Heart right ventricle (tissue), 16 donors: ENCODE measurements at regions not wholly inside any gene's neighbourhood (a gene's known extent, or its start where the extent isn't known, plus 50 kb on each side); places are given as distances from the start of the nearest gene placed in this dataset.

Experiments
- ATAC-seq, 8 donors: fragments of 200-7000 bp; cut with Tn5 transposase; one replicate each; pipeline ENCODE4 v1.9.1; 2020; ENCODE audit warnings: mild to moderate bottlenecking in 8 of 8, moderate library complexity in 8 of 8, moderate number of reproducible peaks in 1 of 8
- DNase-seq, 2 donors: peaks; one replicate each; pipeline ENCODE4 v3.0.0-alpha.2; 2020
- H3K27ac ChIP-seq, 10 donors: fragments of 200-600 bp; sonication (generic) in 2 of 10; one replicate each; pipeline versions ENCODE4 v1.5.0 to v1.8.0; 2020 to 2022; ENCODE audit warnings: mild to moderate bottlenecking in 3 of 10
- H3K27me3 ChIP-seq, 7 donors: fragments of 200-600 bp; one replicate each; pipeline ENCODE4 v1.8.0; 2021 to 2022; ENCODE audit warnings: mild to moderate bottlenecking in 2 of 7
- H3K36me3 ChIP-seq, 9 donors: fragments of 200-600 bp; sonication (generic) in 1 of 9; one replicate each; pipeline versions ENCODE4 v1.5.0 to v1.8.0; 2020 to 2022; ENCODE audit warnings: mild to moderate bottlenecking in 2 of 9
- H3K4me1 ChIP-seq, 9 donors: fragments of 200-600 bp; sonication (generic) in 1 of 9; one replicate each; pipeline versions ENCODE4 v1.5.0 to v1.8.0; 2020 to 2022; ENCODE audit warnings: mild to moderate bottlenecking in 4 of 9
- H3K4me3 ChIP-seq, 10 donors: fragments of 200-600 bp; sonication (generic) in 2 of 10; one replicate each; pipeline versions ENCODE4 v1.5.0 to v1.8.0; 2020 to 2022; ENCODE audit warnings: mild to moderate bottlenecking in 7 of 10, moderate library complexity in 2 of 10
- H3K9me3 ChIP-seq, 11 donors: fragments of 200-600 bp in 10 of 11; sonication (generic) in 2 of 11; one replicate each; pipeline versions ENCODE4 v1.5.0 to v1.8.0; 2013 to 2022; ENCODE audit warnings: mild to moderate bottlenecking in 2 of 11, control low read depth in 1 of 11, moderate library complexity in 1 of 11
- WGBS, 2 donors: extraction: QIAGEN DNeasy Blood & Tissue Kit; methylation state at CpG; one replicate each; pipeline ENCODE4 v1.1.7; 2013; ENCODE audit warnings: inconsistent platforms in 1 of 2; 5-methylcytosine and 5-hydroxymethylcytosine counted together
- intact Hi-C, 10 donors: fragments of 100-400 bp; cut with DNase I; formaldehyde crosslinking; loops; one replicate each; pipeline versions ENCODE4 v1.11.1 to v1.14.2; 2022
- TF ChIP-seq, protein P1 (sequence below), 9 donors: fragments of 200-600 bp; sonication (generic) in 2 of 9; IDR thresholded peaks; one replicate each; pipeline versions ENCODE4 v1.5.0 to v1.8.0; 2021 to 2022; ENCODE audit warnings: antibody characterized with exemption in 9 of 9, mild to moderate bottlenecking in 5 of 9, moderate library complexity in 1 of 9
- donor health status: Arrhythmogenic right ventricular cardiomyopathy.
- donor health status: ischemic (EF 13 %, LVEDD 7.1; RV severe dilation, severe dysfunction).
- donor health status: healthy with polysubstance abuse.
- donor health status: DM: no; HTN: yes; CAD: no.
- donor health status: DM: no; HTN: no; CAD: no.
- donor health status: ischemic (EF 25% LVEDD 6.9; RV normal size, moderate dysfunction).
- donor health status: ischemic (EF 25% LVEDD 5.7; RV mildly dilated, moderate dysfunction).
- donor health status: healthy.
- donor health status: DM: yes; HTN: yes; CAD: no.
- donor health status: Ischemic cardiomyopathy.
- donor health status: ischemic (EF 35%, LVEDD 5.7; RV mildly dilated, moderate dysfunction).
- donor health status: nonischemic (EF 11% LVEDD 7.7; RV severe dilation, severe dysfunction).
- donor health status: DM: yes; HTN: yes; CAD: no.
- donor health status: PGD.
- donor health status: ischemic (EF 29% LVEDD 5.4; RV normal size, mild dysfunction).
- donor health status: nonischemic (EF 23%, LVEDD 6.1; RV moderate dilation, normal function).

DNA sequence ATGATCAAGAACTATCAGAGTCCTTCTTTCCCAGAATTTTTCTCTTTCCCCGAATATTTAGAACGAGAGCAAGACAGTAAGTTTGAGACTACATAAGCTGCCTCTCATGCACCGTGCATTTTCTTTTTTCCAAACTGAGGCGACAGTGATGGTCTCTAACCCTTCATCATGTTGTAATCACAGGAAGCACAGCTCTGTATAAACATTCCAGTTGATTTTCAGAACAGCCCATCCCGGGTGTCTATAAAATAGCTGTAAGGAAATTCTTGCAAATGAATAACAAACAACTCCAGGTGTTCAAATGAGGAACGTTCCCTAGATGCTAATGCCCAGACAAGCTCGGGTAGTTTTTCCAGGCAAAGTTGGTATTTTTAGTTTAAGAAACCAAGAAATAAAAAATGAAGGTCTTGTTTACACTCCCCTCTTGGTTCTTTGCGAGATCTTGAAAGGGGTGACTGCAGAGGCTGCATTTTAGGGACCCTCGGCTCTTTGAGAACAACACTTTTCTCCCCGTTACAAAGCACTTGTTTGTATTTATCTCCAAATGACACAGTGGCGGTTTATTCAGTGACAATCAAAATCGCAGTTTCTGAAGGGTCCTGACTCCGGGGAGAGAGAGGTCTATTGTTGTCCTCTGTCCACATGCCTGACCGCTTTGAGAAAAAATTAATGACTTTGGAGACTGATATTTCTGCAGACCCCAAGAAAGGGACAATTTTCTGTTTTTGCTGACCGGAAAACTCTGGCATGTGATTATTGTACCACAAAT lies 101.1 kb upstream of the NCK2 start:
- ATAC-seq: peak in 1 of 8 donors; percentile 27
- DNase-seq: no peak
- Histone ChIP-seq H3K36me3 (no peaks in the 10 kb centered on the region), H3K27me3 (peaks cover 0 to 3% (median 0%) of the 10 kb centered on the region in 7 donors), H3K9me3 (no peaks in the 10 kb centered on the region), H3K27ac (peak overlapping the region in 1 of 10 donors; percentile 40), H3K4me1 (peaks cover 0 to 16% (median 0%) of the 10 kb centered on the region in 9 donors), H3K4me3 (peak overlapping the region in 1 of 10 donors; percentile 5)
- WGBS, 2 donors: 60 to 69% methylated on average over 15 of the region's 15 CpGs
- intact Hi-C loops: no loop called here
- TF ChIP-seq, protein P1, sequence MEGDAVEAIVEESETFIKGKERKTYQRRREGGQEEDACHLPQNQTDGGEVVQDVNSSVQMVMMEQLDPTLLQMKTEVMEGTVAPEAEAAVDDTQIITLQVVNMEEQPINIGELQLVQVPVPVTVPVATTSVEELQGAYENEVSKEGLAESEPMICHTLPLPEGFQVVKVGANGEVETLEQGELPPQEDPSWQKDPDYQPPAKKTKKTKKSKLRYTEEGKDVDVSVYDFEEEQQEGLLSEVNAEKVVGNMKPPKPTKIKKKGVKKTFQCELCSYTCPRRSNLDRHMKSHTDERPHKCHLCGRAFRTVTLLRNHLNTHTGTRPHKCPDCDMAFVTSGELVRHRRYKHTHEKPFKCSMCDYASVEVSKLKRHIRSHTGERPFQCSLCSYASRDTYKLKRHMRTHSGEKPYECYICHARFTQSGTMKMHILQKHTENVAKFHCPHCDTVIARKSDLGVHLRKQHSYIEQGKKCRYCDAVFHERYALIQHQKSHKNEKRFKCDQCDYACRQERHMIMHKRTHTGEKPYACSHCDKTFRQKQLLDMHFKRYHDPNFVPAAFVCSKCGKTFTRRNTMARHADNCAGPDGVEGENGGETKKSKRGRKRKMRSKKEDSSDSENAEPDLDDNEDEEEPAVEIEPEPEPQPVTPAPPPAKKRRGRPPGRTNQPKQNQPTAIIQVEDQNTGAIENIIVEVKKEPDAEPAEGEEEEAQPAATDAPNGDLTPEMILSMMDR (IDR thresholded peaks at IDR 0.05): no peak

DNA sequence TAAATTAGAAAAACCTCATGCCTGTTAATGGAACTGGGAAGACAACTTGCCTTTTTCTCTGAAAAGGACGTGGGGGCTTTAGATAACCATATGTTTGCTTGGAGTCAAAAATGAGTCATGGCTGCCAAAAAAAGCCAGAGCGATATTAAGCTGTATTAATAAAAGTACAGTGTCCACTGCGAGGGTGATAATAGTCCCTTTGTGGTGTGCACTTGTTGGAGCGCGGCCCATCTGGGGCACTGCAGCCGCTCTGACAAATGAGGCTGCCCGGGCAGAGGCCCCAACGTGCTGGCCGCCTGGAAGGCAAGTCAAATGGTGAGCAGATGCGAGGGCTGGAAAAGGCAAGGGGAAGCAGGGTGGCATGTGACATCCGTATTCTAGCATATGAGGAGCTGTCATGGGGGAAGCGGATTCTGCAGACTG lies 103.3 kb upstream of the NCK2 start:
- intact Hi-C loops: no loop called here
- no peak overlapping the region for H3K27ac ChIP-seq
- peak in 2 of 8 donors; percentile 35 to 38 for ATAC-seq
- peaks cover 0 to 16% (median 0%) of the 10 kb centered on the region in 9 donors for H3K4me1 ChIP-seq
- no peaks in the 10 kb centered on the region for H3K36me3 ChIP-seq
- no peaks in the 10 kb centered on the region for H3K27me3 ChIP-seq
- no peaks in the 10 kb centered on the region for H3K9me3 ChIP-seq
- WGBS, 2 donors: 66 to 68% methylated on average over 12 of the region's 12 CpGs
- DNase-seq: no peak
- H3K4me3 ChIP-seq: no peak overlapping the region
- TF ChIP-seq, protein P1 (IDR thresholded peaks at IDR 0.05): no peak

DNA sequence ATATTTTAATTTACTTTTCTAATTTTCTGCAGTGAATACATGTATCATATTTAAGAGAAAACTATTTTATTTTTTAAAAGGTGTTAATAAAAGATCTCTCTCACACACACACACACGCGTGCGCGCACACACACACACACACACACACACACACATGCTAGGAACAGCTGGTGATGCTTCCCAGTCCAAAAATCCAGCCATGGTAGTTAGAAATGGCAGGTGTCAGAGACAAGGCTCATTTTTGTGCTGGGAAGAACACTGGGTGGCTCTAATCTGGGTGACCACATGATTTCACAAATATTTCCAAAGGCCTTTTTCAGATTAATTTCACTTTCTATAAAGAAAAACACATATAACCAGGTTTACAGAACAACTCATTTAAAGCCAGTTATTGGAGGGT lies 104.5 kb upstream of the NCK2 start:
- intact Hi-C loops: no loop called here
- DNase-seq (no peak), ATAC-seq (no peak)
- no peaks in the 10 kb centered on the region for H3K27me3 ChIP-seq
- 90 to 92% methylated on average over 4 of the region's 4 CpGs for WGBS, 2 donors
- TF ChIP-seq, protein P1 (IDR thresholded peaks at IDR 0.05): no peak
- no peak overlapping the region for H3K4me3 ChIP-seq
- H3K4me1 ChIP-seq: peaks cover 0 to 16% (median 0%) of the 10 kb centered on the region in 9 donors
- H3K36me3 ChIP-seq: no peaks in the 10 kb centered on the region
- no peak overlapping the region for H3K27ac ChIP-seq
- H3K9me3 ChIP-seq: no peaks in the 10 kb centered on the region

DNA sequence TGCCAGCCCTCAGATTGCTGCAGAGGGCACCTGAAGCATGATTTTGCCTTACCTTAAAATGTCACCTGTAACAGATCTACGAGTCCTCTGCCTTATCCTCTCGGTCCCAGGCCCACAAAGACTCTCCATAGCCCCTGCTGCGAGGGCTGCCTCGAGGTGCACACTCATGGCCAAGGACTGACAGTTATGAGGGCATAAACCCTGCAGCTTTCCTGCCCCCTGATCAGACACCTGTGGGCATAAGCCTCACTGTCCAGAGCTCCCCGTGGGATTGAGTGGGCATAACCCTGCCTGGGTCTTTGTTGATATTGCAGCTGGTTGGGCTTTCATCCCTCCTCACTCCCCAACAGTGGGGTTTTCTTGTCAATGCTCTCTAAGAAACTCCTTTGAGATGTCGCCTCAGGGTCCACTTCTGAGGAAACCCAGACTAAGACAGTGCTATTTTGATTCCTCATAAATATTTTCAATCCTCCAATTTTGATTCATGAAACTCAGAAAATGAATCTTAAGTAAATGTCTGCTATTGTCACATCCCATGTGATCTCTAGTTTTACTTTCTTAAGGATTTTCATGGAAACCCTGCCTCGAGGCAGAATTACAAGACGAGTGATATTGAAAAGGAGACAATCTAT lies 108.5 kb upstream of the NCK2 start:
- ATAC-seq (no peak), DNase-seq (no peak)
- H3K36me3 ChIP-seq: no peaks in the 10 kb centered on the region
- no peaks in the 10 kb centered on the region for H3K9me3 ChIP-seq
- no peak overlapping the region for H3K4me3 ChIP-seq
- intact Hi-C loops: no loop called here
- H3K27ac ChIP-seq: no peak overlapping the region
- 85 to 86% methylated on average over 8 of the region's 8 CpGs for WGBS, 2 donors
- H3K4me1 ChIP-seq: no peaks in the 10 kb centered on the region
- TF ChIP-seq, protein P1 (IDR thresholded peaks at IDR 0.05): no peak
- H3K27me3 ChIP-seq: peaks cover 0 to 4% (median 0%) of the 10 kb centered on the region in 7 donors
